WTC11 (cell line): ENCODE measurements at regions not wholly inside any gene's neighbourhood (a gene's known extent, or its start where the extent isn't known, plus 50 kb on each side); places are given as distances from the start of the nearest gene placed in this dataset.

Experiments used
- ARID4B ChIP-seq: sonication (generic); formaldehyde crosslinking; IDR thresholded peaks from 2 replicates; pipeline ENCODE4 v1.8.0; 2023; ENCODE audit warnings: missing genetic modification reagents, mild to moderate bottlenecking, borderline replicate concordance
- ATF2 ChIP-seq: sonication (generic); formaldehyde crosslinking; IDR thresholded peaks from 2 replicates; pipeline ENCODE4 v1.8.1; 2022; ENCODE audit warnings: low read depth, missing genetic modification reagents, borderline replicate concordance
- ATF6 ChIP-seq: sonication (generic); formaldehyde crosslinking; IDR thresholded peaks from 2 replicates; pipeline ENCODE4 v1.8.1; 2023; ENCODE audit warnings: mild to moderate bottlenecking, missing genetic modification reagents
- CREM ChIP-seq: sonication (generic); formaldehyde crosslinking; IDR thresholded peaks from 2 replicates; pipeline ENCODE4 v1.8.1; 2022; ENCODE audit warnings: mild to moderate bottlenecking, missing genetic modification reagents, moderate library complexity
- CTCF ChIP-seq: fragments of 200-600 bp; IDR thresholded peaks from 2 replicates; pipeline ENCODE4 v1.8.0; 2022; ENCODE audit warnings: antibody characterized with exemption
- ERG ChIP-seq: fragments of 250-450 bp; sonication (Bioruptor Pico); IDR thresholded peaks from 2 replicates; pipeline ENCODE4 v1.8.0; 2021; ENCODE audit warnings: mild to moderate bottlenecking
- PREB ChIP-seq: sonication (generic); formaldehyde crosslinking; IDR thresholded peaks from 2 replicates; pipeline ENCODE4 v1.8.1; 2022; ENCODE audit warnings: mild to moderate bottlenecking, missing genetic modification reagents, moderate library complexity, borderline replicate concordance
- SP1 ChIP-seq: sonication (generic); formaldehyde crosslinking; conservative IDR thresholded peaks from 2 replicates; pipeline ENCODE4 v1.8.1; 2022; ENCODE audit warnings: missing genetic modification reagents
- USF1 ChIP-seq: sonication (generic); formaldehyde crosslinking; IDR thresholded peaks from 2 replicates; pipeline ENCODE4 v1.8.0; 2022; ENCODE audit warnings: mild to moderate bottlenecking, missing genetic modification reagents
- ZNF396 ChIP-seq: fragments of 250-450 bp; sonication (Bioruptor Pico); IDR thresholded peaks from 2 replicates; pipeline ENCODE4 v1.8.0; 2021; ENCODE audit warnings: mild to moderate bottlenecking, moderate library complexity, borderline replicate concordance

GRCh38 chr18:49690312-49690711 lies 123.0 kb downstream of the ACAA2 start:
- TF ChIP-seq ERG (CRISPR knock-in tag), result no peak
- TF ChIP-seq CTCF, result no peak
- TF ChIP-seq CREM (CRISPR knock-in tag), result no peak
- TF ChIP-seq USF1 (CRISPR knock-in tag), result no peak
- no peak for TF ChIP-seq ARID4B
- TF ChIP-seq PREB (CRISPR knock-in tag), result no peak
- no peak for TF ChIP-seq SP1 (CRISPR knock-in tag)
- no peak for TF ChIP-seq ATF6 (CRISPR knock-in tag)
- TF ChIP-seq ZNF396 (CRISPR knock-in tag), result no peak
- TF ChIP-seq ATF2 (CRISPR knock-in tag), result no peak
